Mesenchymal stem cell (in vitro differentiated cells and primary cell): ENCODE measurements at regions not wholly inside any gene's neighbourhood (a gene's known extent, or its start where the extent isn't known, plus 50 kb on each side); places are given as distances from the start of the nearest gene placed in this dataset.
A peak's percentile ranks its signal among the peaks of the same experiment; 100 is the strongest.

Experiments used
- DNase-seq: peaks from one replicate; pipeline ENCODE4 v3.0.0-alpha.2; 2013
- H2AFZ ChIP-seq: one replicate; pipeline ENCODE4 v1.6.1; 2013; ENCODE audit warnings: low read depth, mild to moderate bottlenecking, control low read depth, inconsistent platforms, low read length, moderate library complexity
- H2AK5ac ChIP-seq: 2 replicates; pipeline ENCODE4 v1.6.1; 2013; ENCODE audit warnings: low read length, moderate library complexity, mild to moderate bottlenecking, inconsistent platforms; ENCODE audit not compliant: severe bottlenecking
- H2BK120ac ChIP-seq: one replicate; pipeline ENCODE4 v1.6.1; 2013; ENCODE audit warnings: low read depth, mild to moderate bottlenecking, inconsistent platforms, low read length, moderate library complexity
- H2BK12ac ChIP-seq, 2 experiments: one replicate each; pipeline ENCODE4 v1.6.1; 2013; ENCODE audit warnings: inconsistent platforms in 2 of 2, low read length in 2 of 2, mild to moderate bottlenecking in 2 of 2, moderate library complexity in 2 of 2, control low read depth in 1 of 2
- H2BK15ac ChIP-seq: one replicate; pipeline ENCODE4 v1.6.1; 2013; ENCODE audit warnings: mild to moderate bottlenecking, low read depth, inconsistent platforms; ENCODE audit not compliant: poor library complexity, severe bottlenecking
- H2BK5ac ChIP-seq: 2 replicates; pipeline ENCODE4 v1.6.1; 2013; ENCODE audit warnings: low read depth, mild to moderate bottlenecking, low read length, control low read depth, inconsistent platforms; ENCODE audit not compliant: poor library complexity, severe bottlenecking
- H3K14ac ChIP-seq, 2 experiments: one replicate each; pipeline ENCODE4 v1.6.1; 2013; ENCODE audit warnings: inconsistent platforms in 2 of 2, low read length in 2 of 2, control low read depth in 1 of 2, mild to moderate bottlenecking in 1 of 2, moderate library complexity in 1 of 2
- H3K18ac ChIP-seq, 2 experiments: one replicate each; pipeline ENCODE4 v1.6.1; 2013; ENCODE audit warnings: inconsistent platforms in 2 of 2, low read length in 2 of 2, control low read depth in 1 of 2, low read depth in 1 of 2, mild to moderate bottlenecking in 1 of 2
- H3K23ac ChIP-seq, 2 experiments: one replicate each; pipeline ENCODE4 v1.6.1; 2013; ENCODE audit warnings: inconsistent platforms in 2 of 2, low read length in 2 of 2, mild to moderate bottlenecking in 2 of 2, moderate library complexity in 2 of 2, control low read depth in 1 of 2
- H3K27ac ChIP-seq: 2 replicates; pipeline ENCODE4 v1.5.1; 2013; ENCODE audit warnings: mild to moderate bottlenecking, moderate library complexity, low read length, control low read depth, inconsistent platforms; ENCODE audit not compliant: poor library complexity, severe bottlenecking
- H3K27me3 ChIP-seq, 2 experiments: 2 replicates each; pipeline versions ENCODE4 v1.6.1 to v1.7.0; 2013; ENCODE audit warnings: low read length in 2 of 2, mild to moderate bottlenecking in 2 of 2, moderate library complexity in 2 of 2, control low read depth in 1 of 2, inconsistent platforms in 1 of 2; ENCODE audit not compliant: control insufficient read depth in 1 of 2, insufficient read depth in 1 of 2
- H3K36me3 ChIP-seq, 2 experiments: 2 replicates each; pipeline versions ENCODE4 v1.6.1 to v1.7.0; 2013; ENCODE audit warnings: low read length in 2 of 2, control low read depth in 1 of 2, inconsistent platforms in 1 of 2, low read depth in 1 of 2, mild to moderate bottlenecking in 1 of 2; ENCODE audit not compliant: insufficient read depth in 2 of 2, control insufficient read depth in 1 of 2
- H3K4ac ChIP-seq, 2 experiments: one replicate each; pipeline ENCODE4 v1.6.1; 2013; ENCODE audit warnings: inconsistent platforms in 2 of 2, low read length in 2 of 2, mild to moderate bottlenecking in 2 of 2, moderate library complexity in 2 of 2, control low read depth in 1 of 2, low read depth in 1 of 2
- H3K4me1 ChIP-seq: 2 replicates; pipeline ENCODE4 v1.6.1; 2013; ENCODE audit warnings: low read depth, low read length, control low read depth; ENCODE audit not compliant: control insufficient read depth, insufficient read depth
- H3K4me2 ChIP-seq: 2 replicates; pipeline ENCODE4 v1.6.1; 2013; ENCODE audit warnings: low read length, mild to moderate bottlenecking, inconsistent platforms; ENCODE audit not compliant: poor library complexity, severe bottlenecking
- H3K4me3 ChIP-seq, 2 experiments: 2 replicates each; pipeline versions ENCODE4 v1.5.1 to v1.7.0; 2013; ENCODE audit warnings: low read length in 2 of 2, mild to moderate bottlenecking in 2 of 2, control low read depth in 1 of 2, low read depth in 1 of 2; ENCODE audit not compliant: insufficient read depth in 1 of 2
- H3K79me1 ChIP-seq: replicated peaks from 2 replicates; pipeline ENCODE4 v1.6.1; 2013; ENCODE audit warnings: mild to moderate bottlenecking, control low read depth, low read length, inconsistent platforms; ENCODE audit not compliant: poor library complexity, severe bottlenecking
- H3K9ac ChIP-seq: 2 replicates; pipeline ENCODE4 v1.7.0; 2013; ENCODE audit warnings: mild to moderate bottlenecking, low read length, moderate library complexity
- H3K9me3 ChIP-seq: 2 replicates; pipeline ENCODE4 v1.7.0; 2013; ENCODE audit warnings: mild to moderate bottlenecking, low read length; ENCODE audit not compliant: control insufficient read depth
- H4K8ac ChIP-seq: one replicate; pipeline ENCODE4 v1.6.1; 2013; ENCODE audit warnings: inconsistent platforms, mild to moderate bottlenecking, low read length, moderate library complexity
- H4K91ac ChIP-seq: one replicate; pipeline ENCODE4 v1.6.1; 2013; ENCODE audit warnings: mild to moderate bottlenecking, low read length, inconsistent platforms
- WGBS: methylation state at CpG from one replicate; pipeline ENCODE4 v1.1.7; 2013; ENCODE audit warnings: mixed read lengths; 5-methylcytosine and 5-hydroxymethylcytosine counted together

DNA sequence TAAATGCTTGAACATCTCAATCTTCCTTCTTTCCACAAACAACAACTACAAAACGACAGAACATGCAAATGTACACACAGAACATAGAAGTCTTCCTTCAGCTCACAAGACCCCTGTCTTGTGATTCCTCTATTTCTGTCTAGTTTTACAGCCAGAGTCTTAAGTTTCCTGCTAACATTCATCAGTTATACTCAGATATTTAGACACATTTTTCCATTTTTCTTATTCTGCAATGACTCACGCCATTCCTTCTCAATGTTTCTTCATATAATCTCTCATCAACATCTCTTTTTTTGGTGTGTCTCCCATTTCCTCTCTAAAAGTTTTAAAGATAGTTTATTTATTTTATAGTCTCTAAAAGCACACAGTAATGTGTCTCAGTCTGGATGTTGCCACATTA lies 1872.9 kb upstream of the PCDH20 start:
- H3K36me3 ChIP-seq, result no peaks in the 10 kb centered on the region
- H4K91ac ChIP-seq, result no peak overlapping the region
- no peak overlapping the region for H2BK12ac ChIP-seq
- no peak overlapping the region for H3K4ac ChIP-seq
- H3K9me3 ChIP-seq, result peaks cover 15% of the 10 kb centered on the region
- no peak overlapping the region for H2AFZ ChIP-seq
- H2BK15ac ChIP-seq, result no peak overlapping the region
- H3K79me1 ChIP-seq, result no peaks in the 10 kb centered on the region
- H2BK120ac ChIP-seq, result no peak overlapping the region
- no peak overlapping the region for H3K14ac ChIP-seq
- 81% methylated on average over 2 of the region's 2 CpGs for WGBS
- H2AK5ac ChIP-seq, result no peak overlapping the region
- no peak overlapping the region for H3K4me2 ChIP-seq
- H3K4me1 ChIP-seq, result no peaks in the 10 kb centered on the region
- DNase-seq, result peak; percentile 22
- H2BK5ac ChIP-seq, result no peak overlapping the region
- H3K27me3 ChIP-seq, result no peaks in the 10 kb centered on the region
- H4K8ac ChIP-seq, result no peak overlapping the region
- no peak overlapping the region for H3K18ac ChIP-seq
- H3K23ac ChIP-seq, result no peak overlapping the region
- no peak overlapping the region for H3K9ac ChIP-seq
- no peak overlapping the region for H3K4me3 ChIP-seq
- H3K27ac ChIP-seq, result no peak overlapping the region

DNA sequence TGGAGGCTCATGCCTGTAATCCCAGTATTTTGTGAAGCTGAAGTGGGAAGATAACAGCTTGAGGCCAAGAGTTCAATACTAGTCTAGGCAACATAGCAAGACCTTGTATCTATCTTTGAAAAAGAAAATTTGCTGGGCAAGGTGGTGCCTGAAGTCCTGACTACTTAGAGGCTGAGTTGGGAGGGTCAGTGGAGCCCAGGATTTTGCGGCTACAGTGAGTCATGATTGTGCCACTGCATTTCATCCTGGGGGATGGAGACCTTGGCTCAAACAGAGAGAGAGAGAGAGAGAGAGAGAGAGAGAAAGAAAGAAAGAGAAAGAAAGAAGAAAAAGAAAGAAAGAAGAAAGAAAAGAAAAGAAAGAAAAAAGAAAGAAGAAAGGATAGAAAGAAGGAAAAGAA lies 1872.3 kb upstream of the PCDH20 start:
- 98% methylated on average over 1 of the region's 1 CpG for WGBS
- H2BK12ac ChIP-seq, result no peak overlapping the region
- DNase-seq, result peak; percentile 0
- H3K4me2 ChIP-seq, result no peak overlapping the region
- no peak overlapping the region for H2BK15ac ChIP-seq
- H3K23ac ChIP-seq, result no peak overlapping the region
- H3K9ac ChIP-seq, result no peak overlapping the region
- H3K4ac ChIP-seq, result no peak overlapping the region
- H3K18ac ChIP-seq, result no peak overlapping the region
- H2BK120ac ChIP-seq, result no peak overlapping the region
- no peak overlapping the region for H4K91ac ChIP-seq
- H3K79me1 ChIP-seq, result no peaks in the 10 kb centered on the region
- H3K4me1 ChIP-seq, result no peaks in the 10 kb centered on the region
- H3K4me3 ChIP-seq, result no peak overlapping the region
- H3K27ac ChIP-seq, result no peak overlapping the region
- H3K27me3 ChIP-seq, result no peaks in the 10 kb centered on the region
- no peak overlapping the region for H2BK5ac ChIP-seq
- no peak overlapping the region for H4K8ac ChIP-seq
- no peak overlapping the region for H2AFZ ChIP-seq
- no peak overlapping the region for H3K14ac ChIP-seq
- H2AK5ac ChIP-seq, result no peak overlapping the region
- H3K36me3 ChIP-seq, result no peaks in the 10 kb centered on the region
- peaks cover 21% of the 10 kb centered on the region for H3K9me3 ChIP-seq

DNA sequence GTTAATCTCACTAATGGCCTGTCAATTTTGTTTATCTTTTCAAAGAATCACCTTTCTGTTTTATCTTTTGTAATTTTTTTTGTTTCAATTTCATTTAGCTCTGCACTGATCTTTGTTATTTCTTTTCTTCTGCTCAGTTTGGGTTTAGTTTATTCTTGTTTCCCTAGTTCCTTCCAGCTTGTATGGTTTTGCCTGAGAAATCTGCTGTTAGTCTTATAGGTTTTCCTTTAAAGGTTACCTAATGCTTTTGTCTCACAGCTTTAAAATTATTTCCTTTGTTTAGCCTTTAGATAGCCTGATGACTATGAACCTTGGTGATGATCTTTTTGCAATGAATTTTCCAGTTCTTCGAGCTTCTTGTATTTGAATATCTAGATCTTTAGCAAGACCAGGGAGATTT lies 1869.8 kb upstream of the PCDH20 start:
- H2AFZ ChIP-seq, result no peak overlapping the region
- no peak overlapping the region for H2BK12ac ChIP-seq
- H3K23ac ChIP-seq, result no peak overlapping the region
- H3K27ac ChIP-seq, result no peak overlapping the region
- no peak overlapping the region for H4K91ac ChIP-seq
- H4K8ac ChIP-seq, result no peak overlapping the region
- no CpG with 5 or more reads among the region's 1 CpG for WGBS
- H2AK5ac ChIP-seq, result no peak overlapping the region
- no peaks in the 10 kb centered on the region for H3K27me3 ChIP-seq
- H2BK15ac ChIP-seq, result no peak overlapping the region
- H3K4me1 ChIP-seq, result no peaks in the 10 kb centered on the region
- H3K4me3 ChIP-seq, result no peak overlapping the region
- H3K18ac ChIP-seq, result no peak overlapping the region
- H2BK5ac ChIP-seq, result no peak overlapping the region
- DNase-seq, result no peak
- H3K14ac ChIP-seq, result no peak overlapping the region
- no peak overlapping the region for H3K4ac ChIP-seq
- no peaks in the 10 kb centered on the region for H3K79me1 ChIP-seq
- no peaks in the 10 kb centered on the region for H3K36me3 ChIP-seq
- no peak overlapping the region for H2BK120ac ChIP-seq
- H3K9me3 ChIP-seq, result peaks cover 29% of the 10 kb centered on the region
- no peak overlapping the region for H3K9ac ChIP-seq
- no peak overlapping the region for H3K4me2 ChIP-seq

DNA sequence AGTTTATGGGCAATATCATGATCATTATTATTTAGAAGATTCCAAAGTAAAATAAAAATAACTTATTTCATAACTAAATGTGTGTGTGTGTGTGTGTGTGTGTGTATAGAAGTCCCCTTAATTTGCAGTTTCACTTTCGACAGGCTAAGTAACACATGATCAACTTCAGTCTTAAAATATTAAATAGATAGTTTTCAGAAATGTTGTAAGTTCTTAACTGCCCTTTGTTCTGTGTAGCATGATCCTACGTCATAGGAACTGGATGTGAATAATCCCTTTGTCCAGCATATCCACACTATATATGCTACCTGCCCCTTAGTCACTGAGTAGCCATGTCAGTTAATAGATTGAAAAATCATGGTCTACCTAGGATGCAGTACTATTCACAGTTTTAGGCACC lies 1863.5 kb upstream of the PCDH20 start:
- no peak for DNase-seq
- H2BK15ac ChIP-seq, result no peak overlapping the region
- WGBS, result no CpG with 5 or more reads among the region's 2 CpGs
- H2BK12ac ChIP-seq, result no peak overlapping the region
- H3K9me3 ChIP-seq, result peaks cover 42% of the 10 kb centered on the region
- H3K9ac ChIP-seq, result no peak overlapping the region
- no peak overlapping the region for H3K27ac ChIP-seq
- no peaks in the 10 kb centered on the region for H3K79me1 ChIP-seq
- no peak overlapping the region for H2AK5ac ChIP-seq
- no peak overlapping the region for H4K91ac ChIP-seq
- no peaks in the 10 kb centered on the region for H3K4me1 ChIP-seq
- no peak overlapping the region for H3K18ac ChIP-seq
- no peak overlapping the region for H3K4me2 ChIP-seq
- no peak overlapping the region for H4K8ac ChIP-seq
- no peak overlapping the region for H3K4me3 ChIP-seq
- no peak overlapping the region for H2BK120ac ChIP-seq
- no peak overlapping the region for H2BK5ac ChIP-seq
- no peak overlapping the region for H3K14ac ChIP-seq
- H3K36me3 ChIP-seq, result no peaks in the 10 kb centered on the region
- no peaks in the 10 kb centered on the region for H3K27me3 ChIP-seq
- no peak overlapping the region for H2AFZ ChIP-seq
- no peak overlapping the region for H3K4ac ChIP-seq
- H3K23ac ChIP-seq, result no peak overlapping the region
